H9 (cell line): ENCODE measurements at regions not wholly inside any gene's neighbourhood (a gene's known extent, or its start where the extent isn't known, plus 50 kb on each side); places are given as distances from the start of the nearest gene placed in this dataset.
A peak's percentile ranks its signal among the peaks of the same experiment; 100 is the strongest.

Experiments
- DNase-seq: peaks from one replicate; pipeline ENCODE4 v3.0.0-alpha.2; 2017
- H2AFZ ChIP-seq: one replicate; pipeline ENCODE4 v1.6.1; 2013; ENCODE audit warnings: mild to moderate bottlenecking, low read length, control low read depth, moderate library complexity
- H2AK5ac ChIP-seq: 2 replicates; pipeline ENCODE4 v1.6.1; 2013; ENCODE audit warnings: low read length, control low read depth, mixed read lengths; ENCODE audit not compliant: insufficient read length
- H2BK120ac ChIP-seq: one replicate; pipeline ENCODE4 v1.6.1; 2013; ENCODE audit warnings: low read depth, mild to moderate bottlenecking, low read length, control low read depth, inconsistent platforms; ENCODE audit not compliant: poor library complexity, severe bottlenecking
- H2BK12ac ChIP-seq: 2 replicates; pipeline ENCODE4 v1.6.1; 2013; ENCODE audit warnings: low read length, control low read depth, mixed read lengths, low read depth; ENCODE audit not compliant: insufficient read length
- H2BK15ac ChIP-seq: 2 replicates; pipeline ENCODE4 v1.6.1; 2013; ENCODE audit warnings: low read depth, low read length, control low read depth
- H2BK20ac ChIP-seq: one replicate; pipeline ENCODE4 v1.6.1; 2013; ENCODE audit warnings: low read depth, mild to moderate bottlenecking, low read length, control low read depth, inconsistent platforms; ENCODE audit not compliant: poor library complexity, severe bottlenecking
- H2BK5ac ChIP-seq: 2 replicates; pipeline ENCODE4 v1.6.1; 2013; ENCODE audit warnings: low read length, control low read depth, mixed read lengths; ENCODE audit not compliant: insufficient read length
- H3K14ac ChIP-seq: 2 replicates; pipeline ENCODE4 v1.6.1; 2013; ENCODE audit warnings: low read length, control low read depth; ENCODE audit not compliant: insufficient read depth
- H3K18ac ChIP-seq: 2 replicates; pipeline ENCODE4 v1.6.1; 2013; ENCODE audit warnings: low read depth, mild to moderate bottlenecking, mixed read lengths, low read length, control low read depth; ENCODE audit not compliant: insufficient read length
- H3K23ac ChIP-seq: 2 replicates; pipeline ENCODE4 v1.6.1; 2013; ENCODE audit warnings: low read length, control low read depth, mixed read lengths, low read depth; ENCODE audit not compliant: insufficient read length
- H3K23me2 ChIP-seq: 2 replicates; pipeline ENCODE4 v1.6.1; 2013; ENCODE audit warnings: low read depth, mild to moderate bottlenecking, mixed read lengths, low read length, control low read depth; ENCODE audit not compliant: insufficient read length, poor library complexity, severe bottlenecking
- H3K27ac ChIP-seq: 2 replicates; pipeline ENCODE4 v1.5.1; 2013; ENCODE audit warnings: low read length, control low read depth, mixed read lengths, low read depth; ENCODE audit not compliant: insufficient read length
- H3K27me3 ChIP-seq: 2 replicates; pipeline ENCODE4 v1.6.1; 2013; ENCODE audit warnings: low read length, control low read depth, inconsistent platforms; ENCODE audit not compliant: insufficient read depth
- H3K4ac ChIP-seq: 2 replicates; pipeline ENCODE4 v1.6.1; 2013; ENCODE audit warnings: low read depth, mild to moderate bottlenecking, control low read depth, inconsistent platforms, low read length, moderate library complexity
- H3K4me1 ChIP-seq: 2 replicates; pipeline ENCODE4 v1.6.1; 2013; ENCODE audit warnings: low read length, control low read depth, inconsistent platforms; ENCODE audit not compliant: insufficient read depth
- H3K4me2 ChIP-seq: 2 replicates; pipeline ENCODE4 v1.6.1; 2013; ENCODE audit warnings: low read length, control low read depth, mixed read lengths; ENCODE audit not compliant: insufficient read length, insufficient read depth
- H3K56ac ChIP-seq: 2 replicates; pipeline ENCODE4 v1.6.1; 2013; ENCODE audit warnings: low read depth, mild to moderate bottlenecking, mixed read lengths, low read length, control low read depth; ENCODE audit not compliant: insufficient read length
- H3K79me1 ChIP-seq: 2 replicates; pipeline ENCODE4 v1.6.1; 2013; ENCODE audit warnings: low read depth, mild to moderate bottlenecking, moderate library complexity, low read length, control low read depth, inconsistent platforms; ENCODE audit not compliant: insufficient read depth, poor library complexity, severe bottlenecking
- H3K79me2 ChIP-seq: 2 replicates; pipeline ENCODE4 v1.6.1; 2013; ENCODE audit warnings: low read length, control low read depth, inconsistent platforms; ENCODE audit not compliant: insufficient read depth
- H3K9ac ChIP-seq: 2 replicates; pipeline ENCODE4 v1.6.1; 2013; ENCODE audit warnings: low read length, control low read depth, mixed read lengths; ENCODE audit not compliant: insufficient read length; ENCODE audit errors: extremely low read depth
- H3K9me3 ChIP-seq: one replicate; pipeline ENCODE4 v1.6.1; 2013; ENCODE audit warnings: low read depth, low read length, inconsistent platforms; ENCODE audit not compliant: control insufficient read depth
- H3T11ph ChIP-seq: one replicate; pipeline ENCODE4 v1.6.1; 2013; ENCODE audit warnings: mild to moderate bottlenecking, low read length, control low read depth, inconsistent platforms
- H4K20me1 ChIP-seq: one replicate; pipeline ENCODE4 v1.6.1; 2013; ENCODE audit not compliant: control insufficient read depth, insufficient read length, insufficient read depth
- H4K5ac ChIP-seq: 2 replicates; pipeline ENCODE4 v1.6.1; 2013; ENCODE audit warnings: low read depth, mild to moderate bottlenecking, mixed read lengths, low read length, control low read depth; ENCODE audit not compliant: insufficient read length
- H4K8ac ChIP-seq: replicated peaks from 2 replicates; pipeline ENCODE4 v1.6.1; 2013; ENCODE audit warnings: low read length, control low read depth, mixed read lengths, low read depth; ENCODE audit not compliant: insufficient read length
- H4K91ac ChIP-seq: 2 replicates; pipeline ENCODE4 v1.6.1; 2013; ENCODE audit warnings: low read depth, mild to moderate bottlenecking, moderate library complexity, mixed read lengths, low read length, control low read depth; ENCODE audit not compliant: insufficient read length
- H3K27ac Mint-ChIP-seq, 3 experiments: 2 replicates in 2 of 3; 3 replicates in 1 of 3; pipeline ENCODE4 v1.8.0; 2020 to 2021; ENCODE audit warnings: mixed read lengths in 3 of 3, mild to moderate bottlenecking in 1 of 3, moderate library complexity in 1 of 3
- H3K27me3 Mint-ChIP-seq: 2 replicates; pipeline ENCODE4 v1.8.0; 2021; ENCODE audit warnings: low read depth, mild to moderate bottlenecking, moderate library complexity, mixed read lengths
- H3K36me3 Mint-ChIP-seq, 3 experiments: 2 replicates in 2 of 3; 3 replicates in 1 of 3; pipeline ENCODE4 v1.8.0; 2020 to 2021; ENCODE audit warnings: low read depth in 3 of 3, mixed read lengths in 3 of 3; ENCODE audit not compliant: insufficient read depth in 1 of 3
- H3K4me1 Mint-ChIP-seq, 2 experiments: 2 replicates each; pipeline ENCODE4 v1.8.0; 2020; ENCODE audit warnings: mixed read lengths in 2 of 2
- H3K4me3 Mint-ChIP-seq, 2 experiments: 2 replicates in 1 of 2; 3 replicates in 1 of 2; pipeline ENCODE4 v1.8.0; 2020 to 2021; ENCODE audit warnings: mild to moderate bottlenecking in 2 of 2, mixed read lengths in 2 of 2, moderate library complexity in 1 of 2
- H3K9me3 Mint-ChIP-seq, 2 experiments: 2 replicates in 1 of 2; 3 replicates in 1 of 2; pipeline ENCODE4 v1.8.0; 2020; ENCODE audit warnings: mild to moderate bottlenecking in 2 of 2, mixed read lengths in 2 of 2, moderate library complexity in 1 of 2
- CTCF ChIP-seq: fragments of 200-600 bp; sonication (generic); conservative IDR thresholded peaks from 3 replicates; pipeline ENCODE4 v1.8.0; 2021; ENCODE audit warnings: antibody characterized with exemption, mild to moderate bottlenecking
- WGBS: extraction: QIAGEN DNeasy Blood & Tissue Kit; methylation state at CpG from one replicate; pipeline ENCODE4 v1.1.7; 2013; ENCODE audit warnings: missing lambda C conversion rate, low lambda C conversion rate, mixed read lengths; ENCODE audit not compliant: insufficient read length; ENCODE audit errors: extremely low coverage; 5-methylcytosine and 5-hydroxymethylcytosine counted together

DNA sequence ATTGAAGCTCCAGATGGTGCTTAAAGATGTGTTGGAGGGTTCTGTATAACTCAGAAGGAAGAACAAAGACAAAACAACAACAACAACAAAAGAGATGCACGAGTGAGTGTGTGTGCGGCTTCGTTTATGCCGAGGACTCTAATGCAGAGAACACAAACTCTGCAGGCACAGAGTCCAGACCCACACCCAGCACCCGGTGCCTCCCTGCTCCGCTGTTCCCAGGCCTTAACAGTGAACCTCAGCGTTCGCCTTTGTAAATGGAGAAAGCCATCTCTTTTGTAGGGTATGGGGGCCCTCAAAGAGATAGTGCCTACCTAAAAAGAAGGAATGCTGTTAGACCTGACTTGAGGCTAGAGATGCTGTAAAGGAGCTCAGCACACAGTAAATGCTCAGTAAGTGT is 243.3 kb downstream of the ERMARD start:
- H2BK120ac ChIP-seq: no peak overlapping the region
- no peak overlapping the region for H3K4me3 Mint-ChIP-seq
- no peak overlapping the region for H2BK5ac ChIP-seq
- H3K36me3 Mint-ChIP-seq: peaks cover 0 to 2% (median 0%) of the 10 kb centered on the region in 3 experiments; a peak in 2 of 7 replicates
- no peaks in the 10 kb centered on the region for H3K9me3 ChIP-seq
- H3K4me2 ChIP-seq: no peak overlapping the region
- H3K14ac ChIP-seq: 0 out of 2 replicates have a peak overlapping the region, but pooled peaks have one; percentile 17
- H4K8ac ChIP-seq: no peak overlapping the region
- no peaks in the 10 kb centered on the region; the same call in 1 of the 2 replicates for H3K4me1 ChIP-seq
- no peak overlapping the region for H3K4ac ChIP-seq
- no peak overlapping the region for H3T11ph ChIP-seq
- H3K23ac ChIP-seq: no peak overlapping the region
- H3K4me1 Mint-ChIP-seq: peaks cover 9 to 12% of the 10 kb centered on the region in 2 experiments
- H3K27me3 ChIP-seq: no peaks in the 10 kb centered on the region
- no peak overlapping the region for H3K27ac Mint-ChIP-seq
- no peak overlapping the region for H2BK15ac ChIP-seq
- H3K79me1 ChIP-seq: no peaks in the 10 kb centered on the region
- no peak overlapping the region for H4K91ac ChIP-seq
- no peak overlapping the region for H4K5ac ChIP-seq
- peak; percentile 4 for DNase-seq
- WGBS: no CpG with 5 or more reads among the region's 8 CpGs
- no peak overlapping the region for H3K27ac ChIP-seq
- H3K23me2 ChIP-seq: no peaks in the 10 kb centered on the region
- H2BK20ac ChIP-seq: no peak overlapping the region
- H3K27me3 Mint-ChIP-seq: peaks cover 7% of the 10 kb centered on the region
- no peak overlapping the region for H2AFZ ChIP-seq
- peaks cover 0 to 8% of the 10 kb centered on the region in 2 experiments; a peak in 4 of 5 replicates for H3K9me3 Mint-ChIP-seq
- H3K79me2 ChIP-seq: no peaks in the 10 kb centered on the region
- no peak overlapping the region for H3K56ac ChIP-seq
- no peak overlapping the region for H2AK5ac ChIP-seq
- H3K9ac ChIP-seq: no peak overlapping the region
- H4K20me1 ChIP-seq: no peaks in the 10 kb centered on the region
- H2BK12ac ChIP-seq: no peak overlapping the region
- no peak for TF ChIP-seq CTCF
- no peak overlapping the region for H3K18ac ChIP-seq
